ENCODE measurements at regions not wholly inside any gene's neighbourhood (a gene's known extent, or its start where the extent isn't known, plus 50 kb on each side); places are given as distances from the start of the nearest gene placed in this dataset.

GRCh38 chr4:147400721-147401120, 80.2 kb upstream of the EDNRA start:
- Histone ChIP-seq H3K36me3 (ENCODE audit: control insufficient read depth, insufficient read depth, low read length) (no peaks in the 10 kb centered on the region), H3K27me3 (replicated peaks; ENCODE audit: control insufficient read depth, insufficient read depth, low read length) (no peaks in the 10 kb centered on the region), H3K4me3 (replicated peaks; ENCODE audit: low read depth, low read length) (no peak overlapping the region)
- DNase-seq (ENCODE audit: extremely low read depth, insufficient read length) = no peak
- TF ChIP-seq CTCF (IDR thresholded peaks at IDR 0.05; ENCODE audit: insufficient read depth, low read length, poor library complexity, severe bottlenecking) = no peak

GRCh38 chr4:147401221-147401620, 79.7 kb upstream of the EDNRA start:
- TF ChIP-seq CTCF (IDR thresholded peaks at IDR 0.05; ENCODE audit: insufficient read depth, low read length, poor library complexity, severe bottlenecking) = no peak
- Histone ChIP-seq H3K4me3 (replicated peaks; ENCODE audit: low read depth, low read length) (no peak overlapping the region), H3K27me3 (replicated peaks; ENCODE audit: control insufficient read depth, insufficient read depth, low read length) (no peaks in the 10 kb centered on the region), H3K36me3 (ENCODE audit: control insufficient read depth, insufficient read depth, low read length) (no peaks in the 10 kb centered on the region)
- no peak for DNase-seq (ENCODE audit: extremely low read depth, insufficient read length)

- Histone ChIP-seq H3K36me3 (ENCODE audit: control insufficient read depth, insufficient read depth, low read length) (no peaks in the 10 kb centered on the region), H3K27me3 (replicated peaks; ENCODE audit: control insufficient read depth, insufficient read depth, low read length) (no peaks in the 10 kb centered on the region), H3K4me3 (replicated peaks; ENCODE audit: low read depth, low read length) (no peak overlapping the region)
- peak; percentile 63 for TF ChIP-seq CTCF (IDR thresholded peaks at IDR 0.05; ENCODE audit: insufficient read depth, low read length, poor library complexity, severe bottlenecking)
- no peak for DNase-seq (ENCODE audit: extremely low read depth, insufficient read length)
Measured at GRCh38 chr4:147407261-147408045, 73.4 kb upstream of the EDNRA start.

GRCh38 chr4:147408189-147408588, 72.7 kb upstream of the EDNRA start:
- no peak for TF ChIP-seq CTCF (IDR thresholded peaks at IDR 0.05; ENCODE audit: insufficient read depth, low read length, poor library complexity, severe bottlenecking)
- no peak for DNase-seq (ENCODE audit: extremely low read depth, insufficient read length)
- Histone ChIP-seq H3K36me3 (ENCODE audit: control insufficient read depth, insufficient read depth, low read length) (no peaks in the 10 kb centered on the region), H3K4me3 (replicated peaks; ENCODE audit: low read depth, low read length) (no peak overlapping the region), H3K27me3 (replicated peaks; ENCODE audit: control insufficient read depth, insufficient read depth, low read length) (no peaks in the 10 kb centered on the region)

- DNase-seq (ENCODE audit: extremely low read depth, insufficient read length) = no peak
- Histone ChIP-seq H3K27me3 (replicated peaks; ENCODE audit: control insufficient read depth, insufficient read depth, low read length) (no peaks in the 10 kb centered on the region), H3K36me3 (ENCODE audit: control insufficient read depth, insufficient read depth, low read length) (no peaks in the 10 kb centered on the region), H3K4me3 (replicated peaks; ENCODE audit: low read depth, low read length) (no peak overlapping the region)
- TF ChIP-seq CTCF (IDR thresholded peaks at IDR 0.05; ENCODE audit: insufficient read depth, low read length, poor library complexity, severe bottlenecking) = no peak
Measured at GRCh38 chr4:147409350-147409749, 71.5 kb upstream of the EDNRA start.

Measured in GM06990 (cell line).